GM23338 (cell line): ENCODE measurements at regions not wholly inside any gene's neighbourhood (a gene's known extent, or its start where the extent isn't known, plus 50 kb on each side); places are given as distances from the start of the nearest gene placed in this dataset.

Experiments used
- ATAC-seq: fragments of 200-7000 bp; cut with Tn5 transposase; 3 replicates; pipeline ENCODE4 v1.9.1; 2020
- DNase-seq: peaks from one replicate; pipeline ENCODE4 v3.0.0-alpha.2; 2015; ENCODE audit warnings: low spot score
- H2AFZ ChIP-seq: fragments of 200-600 bp; sonication (generic); 2 replicates; pipeline ENCODE4 v1.8.0; 2016; ENCODE audit warnings: antibody characterized with exemption, mild to moderate bottlenecking, moderate library complexity
- H3F3A ChIP-seq: fragments of 200-600 bp; sonication (generic); replicated peaks from 2 replicates; pipeline ENCODE4 v1.8.0; 2017; ENCODE audit warnings: antibody characterized with exemption, mixed run types, low read depth
- H3K27ac ChIP-seq: fragments of 200-600 bp; sonication (generic); 2 replicates; pipeline ENCODE4 v1.6.1; 2016; ENCODE audit warnings: low read depth
- H3K27me3 ChIP-seq: fragments of 200-600 bp; sonication (generic); 2 replicates; pipeline ENCODE4 v1.8.0; 2016; ENCODE audit warnings: mild to moderate bottlenecking, mixed run types, moderate library complexity; ENCODE audit not compliant: insufficient read depth
- H3K36me3 ChIP-seq: fragments of 200-600 bp; sonication (generic); 2 replicates; pipeline ENCODE4 v1.8.0; 2016; ENCODE audit warnings: mild to moderate bottlenecking; ENCODE audit not compliant: insufficient read depth
- H3K4me1 ChIP-seq: fragments of 200-600 bp; sonication (generic); 2 replicates; pipeline ENCODE4 v1.8.0; 2016; ENCODE audit warnings: mild to moderate bottlenecking, moderate library complexity; ENCODE audit not compliant: insufficient read depth
- H3K4me2 ChIP-seq: fragments of 200-600 bp; sonication (generic); 2 replicates; pipeline ENCODE4 v1.7.1; 2017; ENCODE audit warnings: mixed run types
- H3K4me3 ChIP-seq: fragments of 200-600 bp; sonication (generic); 2 replicates; pipeline ENCODE4 v1.6.1; 2016; ENCODE audit warnings: mixed run types
- H3K79me2 ChIP-seq: fragments of 200-600 bp; sonication (generic); replicated peaks from 2 replicates; pipeline ENCODE4 v1.8.0; 2017; ENCODE audit warnings: mild to moderate bottlenecking; ENCODE audit not compliant: insufficient read depth
- H3K9me2 ChIP-seq: fragments of 200-600 bp; sonication (generic); 2 replicates; pipeline ENCODE4 v1.8.0; 2017; ENCODE audit not compliant: insufficient read depth
- H4K20me1 ChIP-seq: fragments of 200-600 bp; sonication (generic); replicated peaks from 2 replicates; pipeline ENCODE4 v1.8.0; 2017; ENCODE audit warnings: mild to moderate bottlenecking; ENCODE audit not compliant: insufficient read depth
- H3K27ac Mint-ChIP-seq: 2 replicates; pipeline ENCODE4 v1.8.0; 2020; ENCODE audit warnings: inconsistent platforms, mild to moderate bottlenecking, moderate library complexity, mixed read lengths
- H3K27me3 Mint-ChIP-seq: 3 replicates; pipeline ENCODE4 v1.8.0; 2022; ENCODE audit warnings: low read depth, mild to moderate bottlenecking, moderate library complexity, mixed read lengths, inconsistent platforms; ENCODE audit not compliant: insufficient read depth, poor library complexity
- H3K36me3 Mint-ChIP-seq: 3 replicates; pipeline ENCODE4 v1.8.0; 2021; ENCODE audit warnings: low read depth, mild to moderate bottlenecking, inconsistent platforms, moderate library complexity, mixed read lengths
- H3K4me1 Mint-ChIP-seq: 3 replicates; pipeline ENCODE4 v1.8.0; 2020; ENCODE audit warnings: mild to moderate bottlenecking, inconsistent platforms, mixed read lengths
- H3K4me3 Mint-ChIP-seq: 3 replicates; pipeline ENCODE4 v1.8.0; 2021; ENCODE audit warnings: moderate library complexity, mild to moderate bottlenecking, inconsistent platforms, mixed read lengths
- H3K9me3 Mint-ChIP-seq: 3 replicates; pipeline ENCODE4 v1.8.0; 2020; ENCODE audit warnings: moderate library complexity, mild to moderate bottlenecking, inconsistent platforms, mixed read lengths
- CREB1 ChIP-seq: fragments of 250-450 bp; sonication (Bioruptor Pico); IDR thresholded peaks from 2 replicates; pipeline ENCODE4 v1.5.0; 2020; ENCODE audit warnings: low read depth, mild to moderate bottlenecking, moderate library complexity
- EZH2 ChIP-seq: fragments of 200-600 bp; sonication (generic); IDR thresholded peaks from one replicate; pipeline ENCODE4 v1.8.0; 2017; ENCODE audit warnings: antibody characterized with exemption, mild to moderate bottlenecking, low read depth; ENCODE audit not compliant: unreplicated experiment
- JUNB ChIP-seq: IDR thresholded peaks from one replicate; pipeline ENCODE4 v1.6.1; 2016; ENCODE audit warnings: antibody characterized with exemption; ENCODE audit not compliant: unreplicated experiment
- ZNF114 ChIP-seq: fragments of 250-450 bp; sonication (Bioruptor Pico); IDR thresholded peaks from 2 replicates; pipeline ENCODE4 v1.5.0; 2020; ENCODE audit warnings: mild to moderate bottlenecking, moderate library complexity
- ZNF331 ChIP-seq: fragments of 250-450 bp; sonication (Bioruptor Pico); IDR thresholded peaks from 2 replicates; pipeline ENCODE4 v1.5.0; 2020; ENCODE audit warnings: low read depth, mild to moderate bottlenecking, moderate library complexity
- TF ChIP-seq, protein P1 (sequence below), 2 experiments: fragments of 200-600 bp in 1 of 2; sonication (generic) in 1 of 2; conservative IDR thresholded peaks; 2 replicates each; pipeline versions ENCODE4 v1.5.1 to v1.6.1; 2016 to 2017; ENCODE audit warnings: antibody characterized with exemption in 2 of 2, low read depth in 2 of 2, mild to moderate bottlenecking in 2 of 2, moderate library complexity in 1 of 2

DNA sequence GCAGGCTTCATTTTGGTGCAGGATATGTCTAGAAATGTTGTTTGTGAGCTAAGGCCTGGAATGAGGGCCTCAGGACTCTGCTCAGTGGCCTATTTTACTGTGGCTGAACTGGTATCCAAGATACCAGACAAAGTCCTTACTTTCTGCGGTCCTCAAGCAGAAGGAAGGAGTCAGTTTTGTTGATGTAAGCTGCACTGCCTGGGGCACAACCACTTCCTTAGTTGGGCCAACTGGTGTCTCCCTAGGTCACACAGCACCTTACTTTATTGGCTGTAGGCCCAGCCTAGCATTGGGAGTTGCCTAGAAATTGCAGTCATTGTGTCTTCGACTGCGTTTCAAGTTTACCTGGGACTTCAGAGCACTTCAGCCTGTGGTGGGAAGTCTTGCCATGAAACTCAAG is 1322.7 kb downstream of the AMY1C start (continued):
- TF ChIP-seq ZNF114 (CRISPR knock-in tag), result no peak

DNA sequence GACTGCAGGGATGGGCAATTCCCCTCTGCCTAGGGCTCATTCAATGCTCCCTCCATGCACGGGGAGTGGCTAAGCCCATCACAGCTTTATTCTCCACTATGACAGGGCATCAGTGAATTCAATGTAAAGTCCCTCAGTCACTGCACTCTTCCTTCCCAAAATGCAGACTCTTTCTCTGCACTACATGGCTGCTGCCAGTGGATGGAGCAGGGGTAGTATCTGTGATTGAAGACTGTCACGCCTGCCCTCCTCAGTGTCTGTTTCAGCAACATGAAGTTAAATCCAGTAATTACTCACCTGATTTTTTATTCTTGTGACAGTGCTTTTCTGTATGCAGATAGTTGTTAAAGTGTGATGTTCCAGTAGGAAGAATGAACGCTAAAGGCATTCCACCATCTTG is 1323.2 kb downstream of the AMY1C start:
- H3K9me2 ChIP-seq, result no peaks in the 10 kb centered on the region
- ATAC-seq, result peak; percentile 91
- H3K27me3 Mint-ChIP-seq, result no peaks in the 10 kb centered on the region

DNA sequence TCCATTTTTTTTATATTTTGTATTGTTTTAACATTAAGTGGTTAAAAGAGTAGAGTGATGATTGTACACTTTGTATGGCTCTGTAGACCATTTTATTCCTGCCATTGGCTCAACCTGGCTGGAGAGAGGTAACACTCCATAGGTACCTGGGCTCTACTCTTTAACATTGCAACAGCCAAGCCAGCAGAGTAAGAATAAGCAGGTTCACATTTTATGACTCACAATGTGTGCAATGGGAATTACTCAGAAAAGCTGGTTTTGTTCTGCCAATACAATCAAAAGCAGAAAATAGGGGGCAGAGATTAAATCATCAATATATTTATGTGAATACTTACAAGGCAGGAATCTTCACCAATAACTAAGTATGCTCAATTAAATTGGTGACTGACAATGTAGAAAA is 1324.0 kb downstream of the AMY1C start:
- Mint-ChIP-seq H3K4me3 (no peak overlapping the region), H3K27me3 (no peaks in the 10 kb centered on the region), H3K9me3 (no peaks in the 10 kb centered on the region), H3K36me3 (no peaks in the 10 kb centered on the region), H3K4me1 (no peaks in the 10 kb centered on the region; the same call in 2 of the 3 replicates), H3K27ac (no peak overlapping the region)
- no peak for TF ChIP-seq ZNF114 (CRISPR knock-in tag)
- TF ChIP-seq ZNF331, result no peak
- no peak overlapping the region for H3K27ac ChIP-seq
- H3K4me3 ChIP-seq, result no peak overlapping the region
- no peaks in the 10 kb centered on the region for H3F3A ChIP-seq
- DNase-seq, result no peak
- H2AFZ ChIP-seq, result no peak overlapping the region
- H3K27me3 ChIP-seq, result no peaks in the 10 kb centered on the region
- H3K79me2 ChIP-seq, result no peaks in the 10 kb centered on the region
- H4K20me1 ChIP-seq, result no peaks in the 10 kb centered on the region
- H3K9me2 ChIP-seq, result no peaks in the 10 kb centered on the region
- ATAC-seq, result no peak
- H3K4me2 ChIP-seq, result no peak overlapping the region
- H3K36me3 ChIP-seq, result no peaks in the 10 kb centered on the region
- no peaks in the 10 kb centered on the region for H3K4me1 ChIP-seq

More for the DNA sequence above, 1323.2 kb downstream of the AMY1C start:
- Histone ChIP-seq H3K36me3 (no peaks in the 10 kb centered on the region), H2AFZ (no peak overlapping the region), H3F3A (no peaks in the 10 kb centered on the region), H3K4me3 (no peak overlapping the region), H4K20me1 (no peaks in the 10 kb centered on the region), H3K4me1 (no peaks in the 10 kb centered on the region), H3K4me2 (no peak overlapping the region), H3K27ac (no peak overlapping the region), H3K27me3 (no peaks in the 10 kb centered on the region), H3K79me2 (no peaks in the 10 kb centered on the region)
- H3K27ac Mint-ChIP-seq, result no peak overlapping the region
- TF ChIP-seq EZH2, result no peak
- TF ChIP-seq, protein P1, sequence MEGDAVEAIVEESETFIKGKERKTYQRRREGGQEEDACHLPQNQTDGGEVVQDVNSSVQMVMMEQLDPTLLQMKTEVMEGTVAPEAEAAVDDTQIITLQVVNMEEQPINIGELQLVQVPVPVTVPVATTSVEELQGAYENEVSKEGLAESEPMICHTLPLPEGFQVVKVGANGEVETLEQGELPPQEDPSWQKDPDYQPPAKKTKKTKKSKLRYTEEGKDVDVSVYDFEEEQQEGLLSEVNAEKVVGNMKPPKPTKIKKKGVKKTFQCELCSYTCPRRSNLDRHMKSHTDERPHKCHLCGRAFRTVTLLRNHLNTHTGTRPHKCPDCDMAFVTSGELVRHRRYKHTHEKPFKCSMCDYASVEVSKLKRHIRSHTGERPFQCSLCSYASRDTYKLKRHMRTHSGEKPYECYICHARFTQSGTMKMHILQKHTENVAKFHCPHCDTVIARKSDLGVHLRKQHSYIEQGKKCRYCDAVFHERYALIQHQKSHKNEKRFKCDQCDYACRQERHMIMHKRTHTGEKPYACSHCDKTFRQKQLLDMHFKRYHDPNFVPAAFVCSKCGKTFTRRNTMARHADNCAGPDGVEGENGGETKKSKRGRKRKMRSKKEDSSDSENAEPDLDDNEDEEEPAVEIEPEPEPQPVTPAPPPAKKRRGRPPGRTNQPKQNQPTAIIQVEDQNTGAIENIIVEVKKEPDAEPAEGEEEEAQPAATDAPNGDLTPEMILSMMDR (conservative IDR thresholded peaks at IDR 0.05; ENCODE audit: low read depth in 2 of 2), result peak; percentile 32 to 68
- DNase-seq, result peak; percentile 55
- H3K9me3 Mint-ChIP-seq, result peaks cover 1% of the 10 kb centered on the region; the same call in 1 of the 3 replicates
- H3K4me1 Mint-ChIP-seq, result no peaks in the 10 kb centered on the region; the same call in 2 of the 3 replicates
- H3K4me3 Mint-ChIP-seq, result no peak overlapping the region
- no peaks in the 10 kb centered on the region for H3K36me3 Mint-ChIP-seq

DNA sequence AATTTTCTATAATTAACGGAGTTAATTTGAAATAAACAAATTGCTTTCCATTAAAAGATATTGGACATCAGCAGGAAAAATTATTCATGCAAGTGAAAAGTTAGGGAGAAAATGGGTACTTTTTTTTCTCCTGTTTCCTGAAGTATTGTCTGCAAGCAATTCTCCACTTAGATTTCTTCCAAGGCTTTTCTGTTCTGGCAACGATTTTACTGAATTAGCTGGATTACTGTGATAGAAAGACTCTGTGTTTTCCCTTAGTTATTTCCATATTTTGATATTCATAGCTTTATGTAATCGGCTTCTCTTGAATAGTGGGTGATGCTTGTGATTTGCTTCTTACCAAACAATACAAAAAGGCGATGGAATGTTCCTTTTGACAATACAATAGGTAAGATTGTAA is 1333.9 kb downstream of the AMY1C start:
- H3K4me1 Mint-ChIP-seq, result no peaks in the 10 kb centered on the region
- H4K20me1 ChIP-seq, result no peaks in the 10 kb centered on the region
- no peak overlapping the region for H3K4me3 Mint-ChIP-seq
- H3K27me3 ChIP-seq, result no peaks in the 10 kb centered on the region
- TF ChIP-seq CREB1 (no peak), JUNB (no peak), EZH2 (no peak)
- no peak overlapping the region for H3K27ac ChIP-seq
- no peak overlapping the region for H3K4me3 ChIP-seq
- no peaks in the 10 kb centered on the region for H3K36me3 ChIP-seq
- H3F3A ChIP-seq, result no peaks in the 10 kb centered on the region
- no peaks in the 10 kb centered on the region for H3K79me2 ChIP-seq
- no peaks in the 10 kb centered on the region for H3K9me2 ChIP-seq
- H2AFZ ChIP-seq, result peak overlapping the region; percentile 28; the same call in 1 of the 2 replicates
- no peaks in the 10 kb centered on the region for H3K36me3 Mint-ChIP-seq
- H3K9me3 Mint-ChIP-seq, result no peaks in the 10 kb centered on the region
- no peak overlapping the region for H3K27ac Mint-ChIP-seq
- no peak overlapping the region for H3K4me2 ChIP-seq
- ATAC-seq, result no peak
- H3K4me1 ChIP-seq, result no peaks in the 10 kb centered on the region
- H3K27me3 Mint-ChIP-seq, result no peaks in the 10 kb centered on the region
- no peak for DNase-seq
